GM23338 (cell line): ENCODE measurements at regions not wholly inside any gene's neighbourhood (a gene's known extent, or its start where the extent isn't known, plus 50 kb on each side); places are given as distances from the start of the nearest gene placed in this dataset.

Experiments
- ATAC-seq: fragments of 200-7000 bp; cut with Tn5 transposase; 3 replicates; pipeline ENCODE4 v1.9.1; 2020
- DNase-seq: peaks from one replicate; pipeline ENCODE4 v3.0.0-alpha.2; 2015; ENCODE audit warnings: low spot score
- H2AFZ ChIP-seq: fragments of 200-600 bp; sonication (generic); 2 replicates; pipeline ENCODE4 v1.8.0; 2016; ENCODE audit warnings: antibody characterized with exemption, mild to moderate bottlenecking, moderate library complexity
- H3F3A ChIP-seq: fragments of 200-600 bp; sonication (generic); replicated peaks from 2 replicates; pipeline ENCODE4 v1.8.0; 2017; ENCODE audit warnings: antibody characterized with exemption, mixed run types, low read depth
- H3K27ac ChIP-seq: fragments of 200-600 bp; sonication (generic); 2 replicates; pipeline ENCODE4 v1.6.1; 2016; ENCODE audit warnings: low read depth
- H3K27me3 ChIP-seq: fragments of 200-600 bp; sonication (generic); 2 replicates; pipeline ENCODE4 v1.8.0; 2016; ENCODE audit warnings: mild to moderate bottlenecking, mixed run types, moderate library complexity; ENCODE audit not compliant: insufficient read depth
- H3K36me3 ChIP-seq: fragments of 200-600 bp; sonication (generic); 2 replicates; pipeline ENCODE4 v1.8.0; 2016; ENCODE audit warnings: mild to moderate bottlenecking; ENCODE audit not compliant: insufficient read depth
- H3K4me1 ChIP-seq: fragments of 200-600 bp; sonication (generic); 2 replicates; pipeline ENCODE4 v1.8.0; 2016; ENCODE audit warnings: mild to moderate bottlenecking, moderate library complexity; ENCODE audit not compliant: insufficient read depth
- H3K4me2 ChIP-seq: fragments of 200-600 bp; sonication (generic); 2 replicates; pipeline ENCODE4 v1.7.1; 2017; ENCODE audit warnings: mixed run types
- H3K4me3 ChIP-seq: fragments of 200-600 bp; sonication (generic); 2 replicates; pipeline ENCODE4 v1.6.1; 2016; ENCODE audit warnings: mixed run types
- H3K79me2 ChIP-seq: fragments of 200-600 bp; sonication (generic); replicated peaks from 2 replicates; pipeline ENCODE4 v1.8.0; 2017; ENCODE audit warnings: mild to moderate bottlenecking; ENCODE audit not compliant: insufficient read depth
- H3K9me2 ChIP-seq: fragments of 200-600 bp; sonication (generic); 2 replicates; pipeline ENCODE4 v1.8.0; 2017; ENCODE audit not compliant: insufficient read depth
- H4K20me1 ChIP-seq: fragments of 200-600 bp; sonication (generic); replicated peaks from 2 replicates; pipeline ENCODE4 v1.8.0; 2017; ENCODE audit warnings: mild to moderate bottlenecking; ENCODE audit not compliant: insufficient read depth
- H3K27ac Mint-ChIP-seq: 2 replicates; pipeline ENCODE4 v1.8.0; 2020; ENCODE audit warnings: inconsistent platforms, mild to moderate bottlenecking, moderate library complexity, mixed read lengths
- H3K27me3 Mint-ChIP-seq: 3 replicates; pipeline ENCODE4 v1.8.0; 2022; ENCODE audit warnings: low read depth, mild to moderate bottlenecking, moderate library complexity, mixed read lengths, inconsistent platforms; ENCODE audit not compliant: insufficient read depth, poor library complexity
- H3K36me3 Mint-ChIP-seq: 3 replicates; pipeline ENCODE4 v1.8.0; 2021; ENCODE audit warnings: low read depth, mild to moderate bottlenecking, inconsistent platforms, moderate library complexity, mixed read lengths
- H3K4me1 Mint-ChIP-seq: 3 replicates; pipeline ENCODE4 v1.8.0; 2020; ENCODE audit warnings: mild to moderate bottlenecking, inconsistent platforms, mixed read lengths
- H3K4me3 Mint-ChIP-seq: 3 replicates; pipeline ENCODE4 v1.8.0; 2021; ENCODE audit warnings: moderate library complexity, mild to moderate bottlenecking, inconsistent platforms, mixed read lengths
- H3K9me3 Mint-ChIP-seq: 3 replicates; pipeline ENCODE4 v1.8.0; 2020; ENCODE audit warnings: moderate library complexity, mild to moderate bottlenecking, inconsistent platforms, mixed read lengths
- ETS1 ChIP-seq: IDR thresholded peaks from 2 replicates; pipeline ENCODE4 v1.6.1; 2016; ENCODE audit warnings: antibody characterized with exemption
- EZH2 ChIP-seq: fragments of 200-600 bp; sonication (generic); IDR thresholded peaks from one replicate; pipeline ENCODE4 v1.8.0; 2017; ENCODE audit warnings: antibody characterized with exemption, mild to moderate bottlenecking, low read depth; ENCODE audit not compliant: unreplicated experiment
- JUNB ChIP-seq: IDR thresholded peaks from one replicate; pipeline ENCODE4 v1.6.1; 2016; ENCODE audit warnings: antibody characterized with exemption; ENCODE audit not compliant: unreplicated experiment
- NANOG ChIP-seq: IDR thresholded peaks from 2 replicates; pipeline ENCODE4 v1.6.1; 2016; ENCODE audit warnings: antibody characterized with exemption, borderline replicate concordance
- POLR2AphosphoS5 ChIP-seq: IDR thresholded peaks from 2 replicates; pipeline ENCODE4 v1.6.1; 2016; ENCODE audit warnings: antibody characterized with exemption, low read depth
- STAT1 ChIP-seq: IDR thresholded peaks from one replicate; pipeline ENCODE4 v1.6.1; 2016; ENCODE audit warnings: antibody characterized with exemption; ENCODE audit not compliant: unreplicated experiment
- ZNF114 ChIP-seq: fragments of 250-450 bp; sonication (Bioruptor Pico); IDR thresholded peaks from 2 replicates; pipeline ENCODE4 v1.5.0; 2020; ENCODE audit warnings: mild to moderate bottlenecking, moderate library complexity
- ZNF462 ChIP-seq: fragments of 250-450 bp; sonication (Bioruptor Pico); IDR thresholded peaks from 2 replicates; pipeline ENCODE4 v1.5.0; 2020; ENCODE audit warnings: mild to moderate bottlenecking, moderate library complexity

DNA sequence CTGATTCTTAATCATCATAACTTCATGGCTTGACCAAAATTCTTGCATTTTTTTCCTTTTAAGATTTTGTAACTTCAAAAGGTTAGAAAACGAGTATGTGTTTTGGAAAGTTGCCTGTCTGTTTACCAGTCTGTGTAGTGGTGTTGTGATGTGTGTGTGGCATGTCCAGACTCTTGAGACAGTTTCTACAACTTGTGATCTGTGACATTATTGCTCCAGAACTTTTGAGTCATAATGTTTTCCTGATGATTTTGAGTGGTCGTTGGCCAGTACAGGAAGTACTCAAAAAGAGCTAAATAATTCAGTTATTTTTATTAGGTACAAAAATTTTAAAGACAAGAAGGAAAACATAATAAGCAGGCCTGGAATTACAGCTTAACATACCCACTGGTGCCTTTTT, 229.0 kb upstream of the C2CD4B start:
- peaks cover 18% of the 10 kb centered on the region for H3K4me1 Mint-ChIP-seq
- peaks cover 55% of the 10 kb centered on the region for H3K79me2 ChIP-seq
- peaks cover 13% of the 10 kb centered on the region for H4K20me1 ChIP-seq
- H3K4me3 ChIP-seq: no peak overlapping the region
- ATAC-seq (no peak), DNase-seq (no peak)
- no peak overlapping the region for H3K4me3 Mint-ChIP-seq
- no peak overlapping the region for H3K27ac ChIP-seq
- H3K27me3 Mint-ChIP-seq: peaks cover 23% of the 10 kb centered on the region
- 0 out of 2 replicates have a peak, but pooled peaks cover 3% of the 10 kb centered on the region for H3F3A ChIP-seq
- no peak overlapping the region for H2AFZ ChIP-seq
- H3K36me3 ChIP-seq: 0 out of 2 replicates have a peak, but pooled peaks cover 3% of the 10 kb centered on the region
- no peak overlapping the region for H3K27ac Mint-ChIP-seq
- peaks cover 22% of the 10 kb centered on the region for H3K27me3 ChIP-seq
- no peak overlapping the region for H3K4me2 ChIP-seq
- peaks cover 13% of the 10 kb centered on the region for H3K36me3 Mint-ChIP-seq
- no peak for TF ChIP-seq POLR2AphosphoS5
- TF ChIP-seq EZH2: no peak
- TF ChIP-seq NANOG: no peak
- no peak for TF ChIP-seq JUNB
- TF ChIP-seq ETS1: no peak
- no peak for TF ChIP-seq STAT1
- no peaks in the 10 kb centered on the region for H3K9me2 ChIP-seq
- peaks cover 6% of the 10 kb centered on the region; the same call in 1 of the 2 replicates for H3K4me1 ChIP-seq
- H3K9me3 Mint-ChIP-seq: peaks cover 14% of the 10 kb centered on the region

- no peaks in the 10 kb centered on the region for H3K4me1 ChIP-seq
- no peak overlapping the region for H2AFZ ChIP-seq
- 0 out of 2 replicates have a peak, but pooled peaks cover 3% of the 10 kb centered on the region for H3K36me3 ChIP-seq
- no peaks in the 10 kb centered on the region for H3K27me3 ChIP-seq
- peaks cover 9% of the 10 kb centered on the region; the same call in 1 of the 2 replicates for H4K20me1 ChIP-seq
- H3K27ac ChIP-seq: no peak overlapping the region
- Mint-ChIP-seq H3K27me3 (peaks cover 9% of the 10 kb centered on the region), H3K9me3 (peaks cover 29% of the 10 kb centered on the region), H3K27ac (no peak overlapping the region), H3K4me1 (no peaks in the 10 kb centered on the region), H3K36me3 (peaks cover 40% of the 10 kb centered on the region), H3K4me3 (no peak overlapping the region)
- H3K9me2 ChIP-seq: no peaks in the 10 kb centered on the region
- no peak overlapping the region for H3K4me3 ChIP-seq
- TF ChIP-seq ZNF462 (no peak), ZNF114 (no peak), STAT1 (no peak)
- H3K4me2 ChIP-seq: no peak overlapping the region
- ATAC-seq (no peak), DNase-seq (no peak)
- no peaks in the 10 kb centered on the region for H3F3A ChIP-seq
- peaks cover 57% of the 10 kb centered on the region for H3K79me2 ChIP-seq
Observed at GRCh38 chr15:62400778-62401177, 235.7 kb upstream of the C2CD4B start.
